K562 (cell line): ENCODE measurements at regions not wholly inside any gene's neighbourhood (a gene's known extent, or its start where the extent isn't known, plus 50 kb on each side); places are given as distances from the start of the nearest gene placed in this dataset.

Source experiments
- ETV6 ChIP-seq, 3 experiments: fragments of 150-350 bp in 1 of 3; sonication (generic) in 1 of 3; formaldehyde crosslinking in 1 of 3; IDR thresholded peaks; 2 replicates each; pipeline versions ENCODE4 v1.6.1 to v1.8.0; 2014 to 2022; ENCODE audit warnings: borderline replicate concordance in 2 of 3, low read depth in 2 of 3, antibody characterized with exemption in 1 of 3, low read length in 1 of 3, mild to moderate bottlenecking in 1 of 3, missing genetic modification reagents in 1 of 3
- POLR2A ChIP-seq: fragments of 450-650 bp; conservative IDR thresholded peaks from 2 replicates; pipeline ENCODE4 v1.6.1; 2016
- RFX1 ChIP-seq: fragments of 450-650 bp; IDR thresholded peaks from 2 replicates; pipeline ENCODE4 v1.6.1; 2016; ENCODE audit warnings: mild to moderate bottlenecking, moderate library complexity
- SP1 ChIP-seq: sonication (generic); formaldehyde crosslinking; IDR thresholded peaks from 2 replicates; pipeline ENCODE4 v1.8.1; 2022; ENCODE audit warnings: mild to moderate bottlenecking, missing genetic modification reagents

DNA sequence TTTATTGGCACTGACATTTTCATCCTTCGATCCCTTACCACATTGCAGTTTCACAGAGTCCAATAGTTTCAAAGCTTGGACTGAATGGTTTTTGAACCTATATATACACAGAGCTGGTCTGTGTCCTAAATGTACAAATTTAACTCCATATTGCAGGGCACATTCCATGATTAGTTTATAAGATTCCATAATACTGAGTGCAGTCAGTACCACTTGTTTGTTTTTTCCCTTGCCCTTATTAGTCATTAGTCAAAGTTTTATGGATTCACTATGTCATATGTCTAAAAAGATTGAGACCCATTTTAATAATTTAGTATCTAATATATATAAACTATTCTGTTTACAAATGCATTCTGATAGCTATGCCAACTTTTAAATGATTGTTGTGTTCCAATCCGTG, 654.8 kb upstream of the MEF2C start:
- TF ChIP-seq RFX1, result no peak
- no peak for TF ChIP-seq SP1
- TF ChIP-seq POLR2A, result no peak
- no peak for TF ChIP-seq ETV6 (IDR thresholded peaks at IDR 0.05; ENCODE audit: borderline replicate concordance in 1 of 2, low read depth in 2 of 2, low read length in 1 of 2)
- TF ChIP-seq ETV6 (CRISPR knock-in tag; IDR thresholded peaks at IDR 0.05; ENCODE audit: borderline replicate concordance), result no peak
